H1 (cell line): ENCODE measurements at regions not wholly inside any gene's neighbourhood (a gene's known extent, or its start where the extent isn't known, plus 50 kb on each side); places are given as distances from the start of the nearest gene placed in this dataset.

Experiments
- CTCF ChIA-PET: fragments of 300-600 bp; sonication (Branson Sonifier 250); formaldehyde crosslinking; loops from one replicate; lab custom pipeline; 2021; ENCODE audit not compliant: partially characterized antibody; lab: Charles Lee
- POLR2A ChIA-PET: fragments of 300-600 bp; sonication (Branson Sonifier 250); formaldehyde crosslinking; loops from one replicate; lab custom pipeline; 2021; ENCODE audit warnings: inconsistent platforms; ENCODE audit not compliant: partially characterized antibody; lab: Charles Lee
- DNase-seq, 2 experiments: peaks; one replicate each; pipeline versions ENCODE4 v3.0.0 to v3.0.0-alpha.2; 2010 to 2022; ENCODE audit warnings: low spot score in 2 of 2, low read depth in 1 of 2, mixed read lengths in 1 of 2
- FAIRE-seq: peaks from 2 replicates; lab custom pipeline; 2011; peaks lifted over from hg19 to GRCh38; lab: Jason Lieb, UNC
- H2AFZ ChIP-seq: 2 replicates; pipeline ENCODE4 v1.8.1; 2012; ENCODE audit warnings: low read length, inconsistent platforms
- H2AK5ac ChIP-seq: 2 replicates; pipeline ENCODE4 v1.6.1; 2013; ENCODE audit warnings: low read depth, low read length
- H2BK120ac ChIP-seq: replicated peaks from 2 replicates; pipeline ENCODE3; 2013; ENCODE audit warnings: low read depth, low read length, inconsistent platforms
- H2BK12ac ChIP-seq: 2 replicates; pipeline ENCODE4 v1.6.1; 2013; ENCODE audit warnings: low read depth, low read length
- H2BK15ac ChIP-seq: 2 replicates; pipeline ENCODE4 v1.6.1; 2013; ENCODE audit warnings: low read length
- H2BK20ac ChIP-seq: 2 replicates; pipeline ENCODE4 v1.6.1; 2013; ENCODE audit warnings: low read length
- H2BK5ac ChIP-seq: 2 replicates; pipeline ENCODE4 v1.6.1; 2013; ENCODE audit warnings: low read depth, low read length
- H3K14ac ChIP-seq: 2 replicates; pipeline ENCODE4 v1.6.1; 2013; ENCODE audit warnings: inconsistent platforms; ENCODE audit not compliant: insufficient read length
- H3K18ac ChIP-seq: 2 replicates; pipeline ENCODE4 v1.6.1; 2013; ENCODE audit warnings: low read length; ENCODE audit errors: extremely low read depth
- H3K23ac ChIP-seq: 2 replicates; pipeline ENCODE4 v1.6.1; 2013; ENCODE audit warnings: inconsistent platforms; ENCODE audit not compliant: insufficient read length
- H3K23me2 ChIP-seq: 2 replicates; pipeline ENCODE4 v1.6.1; 2013; ENCODE audit warnings: low read depth, low read length
- H3K27ac ChIP-seq: 2 replicates; pipeline ENCODE4 v1.6.1; 2011; ENCODE audit warnings: low read depth, low read length, inconsistent platforms
- H3K27me3 ChIP-seq, 4 experiments: replicated peaks in 1 of 4; 1 replicate in 1 of 4; 2 replicates in 3 of 4; pipeline versions ENCODE4 v1.6.1 to v1.8.1; 2011 to 2013; ENCODE audit warnings: low read length in 3 of 4, mild to moderate bottlenecking in 3 of 4, inconsistent platforms in 2 of 4, mixed read lengths in 2 of 4, moderate library complexity in 1 of 4; ENCODE audit not compliant: control insufficient read depth in 3 of 4, insufficient read depth in 3 of 4; ENCODE audit errors: extremely low read depth in 1 of 4
- H3K36me3 ChIP-seq, 4 experiments: 2 replicates each; pipeline versions ENCODE4 v1.6.1 to v1.8.1; 2011 to 2013; ENCODE audit warnings: mild to moderate bottlenecking in 4 of 4, low read length in 3 of 4, moderate library complexity in 2 of 4, control low read depth in 1 of 4, inconsistent platforms in 1 of 4; ENCODE audit not compliant: insufficient read depth in 4 of 4, control insufficient read depth in 2 of 4
- H3K4ac ChIP-seq: replicated peaks from 2 replicates; pipeline ENCODE3; 2013; ENCODE audit warnings: low read length, low read depth, mixed read lengths, inconsistent platforms; ENCODE audit not compliant: insufficient read length
- H3K4me1 ChIP-seq, 4 experiments: replicated peaks in 1 of 4; 1 replicate in 1 of 4; 2 replicates in 3 of 4; pipeline versions ENCODE4 v1.6.1 to v1.8.1; 2011 to 2013; ENCODE audit warnings: low read length in 3 of 4, inconsistent platforms in 2 of 4, mixed read lengths in 1 of 4; ENCODE audit not compliant: insufficient read depth in 4 of 4, control insufficient read depth in 3 of 4
- H3K4me2 ChIP-seq, 2 experiments: 2 replicates each; pipeline versions ENCODE4 v1.6.1 to v1.8.1; 2011 to 2013; ENCODE audit warnings: low read depth in 2 of 2, low read length in 2 of 2, control low read depth in 1 of 2, inconsistent platforms in 1 of 2, mild to moderate bottlenecking in 1 of 2; ENCODE audit not compliant: insufficient read depth in 1 of 2
- H3K4me3 ChIP-seq, 4 experiments: fragments of 200-600, 300-600 bp in 1 of 4; sonication (generic), shearing (Covaris generic), sonication (Bioruptor Twin) in 1 of 4; 2 replicates each; pipeline versions ENCODE4 v1.5.1 to v1.8.1; 2011 to 2016; ENCODE audit warnings: low read length in 4 of 4, low read depth in 3 of 4, control low read depth in 2 of 4, inconsistent platforms in 2 of 4, mild to moderate bottlenecking in 2 of 4, mixed read lengths in 1 of 4, moderate library complexity in 1 of 4; ENCODE audit not compliant: insufficient read depth in 2 of 4; ENCODE audit errors: extremely low read depth in 1 of 4
- H3K56ac ChIP-seq: replicated peaks from 2 replicates; pipeline ENCODE3; 2013; ENCODE audit warnings: low read depth, mild to moderate bottlenecking, mixed read lengths, low read length, inconsistent platforms; ENCODE audit not compliant: insufficient read length
- H3K79me1 ChIP-seq: 2 replicates; pipeline ENCODE4 v1.6.1; 2013; ENCODE audit warnings: low read depth, low read length, control low read depth
- H3K79me2 ChIP-seq, 2 experiments: 2 replicates each; pipeline versions ENCODE4 v1.6.1 to v1.8.1; 2012 to 2013; ENCODE audit warnings: low read length in 2 of 2, mild to moderate bottlenecking in 2 of 2, inconsistent platforms in 1 of 2; ENCODE audit not compliant: insufficient read depth in 2 of 2, control insufficient read depth in 1 of 2
- H3K9ac ChIP-seq, 4 experiments: replicated peaks in 1 of 4; 1 replicate in 1 of 4; 2 replicates in 3 of 4; pipeline versions ENCODE4 v1.6.1 to v1.8.1; 2011 to 2013; ENCODE audit warnings: low read depth in 3 of 4, low read length in 3 of 4, control low read depth in 2 of 4, mild to moderate bottlenecking in 2 of 4, moderate library complexity in 2 of 4, inconsistent platforms in 1 of 4; ENCODE audit errors: extremely low read depth in 1 of 4
- H3K9me3 ChIP-seq, 2 experiments: 2 replicates each; pipeline versions ENCODE4 v1.6.1 to v1.8.1; 2012 to 2013; ENCODE audit warnings: mild to moderate bottlenecking in 2 of 2, moderate library complexity in 2 of 2, control low read depth in 1 of 2, inconsistent platforms in 1 of 2, low read depth in 1 of 2, low read length in 1 of 2, mixed read lengths in 1 of 2; ENCODE audit not compliant: insufficient read depth in 2 of 2
- H4K20me1 ChIP-seq, 2 experiments: replicated peaks in 1 of 2; 2 replicates each; pipeline versions ENCODE3 to v1.8.1; 2011 to 2013; ENCODE audit warnings: inconsistent platforms in 2 of 2, low read length in 2 of 2, mild to moderate bottlenecking in 1 of 2; ENCODE audit not compliant: insufficient read depth in 2 of 2, control insufficient read depth in 1 of 2
- H4K5ac ChIP-seq: 2 replicates; pipeline ENCODE4 v1.6.1; 2013; ENCODE audit warnings: low read length, low read depth, mixed read lengths, inconsistent platforms; ENCODE audit not compliant: insufficient read length
- H4K8ac ChIP-seq: 2 replicates; pipeline ENCODE4 v1.8.0; 2013; ENCODE audit warnings: mild to moderate bottlenecking, moderate library complexity, low read length, inconsistent platforms; ENCODE audit not compliant: insufficient read depth; ENCODE audit errors: extremely low read depth
- H4K91ac ChIP-seq: replicated peaks from 2 replicates; pipeline ENCODE3; 2013; ENCODE audit warnings: low read length, mixed read lengths, inconsistent platforms; ENCODE audit not compliant: insufficient read length
- BRCA1 ChIP-seq: IDR thresholded peaks from 2 replicates; pipeline ENCODE4 v1.6.1; 2012; ENCODE audit warnings: low read depth, low read length, improper control_type of control experiment
- CHD1 ChIP-seq: IDR thresholded peaks from 2 replicates; pipeline ENCODE4 v1.6.1; 2012; ENCODE audit warnings: low read depth, low read length, improper control_type of control experiment
- POLR2A ChIP-seq, 2 experiments: IDR thresholded peaks; 1 replicate in 1 of 2; 2 replicates in 1 of 2; pipeline ENCODE4 v1.6.1; 2011; ENCODE audit warnings: low read depth in 2 of 2, low read length in 2 of 2, mild to moderate bottlenecking in 2 of 2; ENCODE audit errors: control extremely low read depth in 1 of 2
- WGBS, 2 experiments: shearing (Covaris generic) in 1 of 2; methylation state at CpG; one replicate each; pipeline versions ENCODE4 v1.1.6 to v1.1.7; 2013 to 2015; ENCODE audit warnings: low lambda C conversion rate in 2 of 2, mixed read lengths in 2 of 2, inconsistent platforms in 1 of 2, low coverage in 1 of 2, missing lambda C conversion rate in 1 of 2; ENCODE audit not compliant: insufficient replicate concordance in 2 of 2, insufficient coverage in 1 of 2, insufficient read length in 1 of 2; ENCODE audit errors: extremely low coverage in 1 of 2, missing lambda C conversion rate in 1 of 2; 5-methylcytosine and 5-hydroxymethylcytosine counted together
- TF ChIP-seq, protein P1 (sequence below): IDR thresholded peaks from 2 replicates; pipeline ENCODE4 v1.6.1; 2012; ENCODE audit warnings: inconsistent platforms
- TF ChIP-seq, protein P2 (sequence below): IDR thresholded peaks from 2 replicates; pipeline ENCODE4 v1.6.1; 2011; ENCODE audit warnings: low read depth, mild to moderate bottlenecking, low read length; ENCODE audit not compliant: insufficient read depth

DNA sequence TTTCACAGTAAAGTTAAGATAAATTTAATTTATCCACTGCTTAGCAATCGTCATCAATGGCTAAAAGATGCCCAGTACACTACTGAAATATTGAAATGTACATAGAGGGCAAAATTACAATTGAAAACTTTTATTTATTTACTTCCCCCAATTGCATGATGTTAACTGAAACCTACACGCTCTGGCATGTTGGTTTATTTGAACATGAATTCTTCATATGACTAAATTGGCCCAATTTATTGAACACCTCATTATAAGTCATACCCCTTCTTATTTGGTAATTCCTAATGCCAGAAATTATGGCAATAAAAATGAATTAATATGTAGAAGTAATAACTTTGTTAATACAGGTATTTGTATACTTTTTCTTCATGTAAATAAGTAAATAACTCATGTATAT, 183.0 kb upstream of the ZC3H15 start:
- Histone ChIP-seq H4K20me1 (no peaks in the 10 kb centered on the region), H3K4me2 (no peak overlapping the region), H4K8ac (no peak overlapping the region), H4K91ac (no peak overlapping the region), H3K23ac (no peak overlapping the region), H3K18ac (no peak overlapping the region), H2BK20ac (no peak overlapping the region), H2BK12ac (no peak overlapping the region), H2BK15ac (no peak overlapping the region), H2AK5ac (no peak overlapping the region), H3K14ac (no peak overlapping the region), H3K9ac (no peak overlapping the region), H3K36me3 (no peaks in the 10 kb centered on the region), H3K79me2 (no peaks in the 10 kb centered on the region), H3K9me3 (no peaks in the 10 kb centered on the region), H3K23me2 (no peaks in the 10 kb centered on the region), H2BK120ac (no peak overlapping the region), H3K79me1 (no peaks in the 10 kb centered on the region; the same call in 1 of the 2 replicates), H3K4me1 (peaks cover 2 to 5% (median 3%) of the 10 kb centered on the region in 4 experiments; a peak in 3 of 7 replicates), H4K5ac (no peak overlapping the region), H2AFZ (no peak overlapping the region), H3K56ac (no peak overlapping the region), H3K27me3 (no peaks in the 10 kb centered on the region), H2BK5ac (no peak overlapping the region), H3K27ac (no peak overlapping the region), H3K4ac (no peak overlapping the region), H3K4me3 (no peak overlapping the region)
- DNase-seq (no peak), FAIRE-seq (no peak)
- TF ChIP-seq CHD1 (no peak), BRCA1 (no peak), POLR2A (IDR thresholded peaks at IDR 0.05; ENCODE audit: control extremely low read depth in 1 of 2, low read depth in 2 of 2, low read length in 2 of 2) (no peak)
- TF ChIP-seq, protein P1, sequence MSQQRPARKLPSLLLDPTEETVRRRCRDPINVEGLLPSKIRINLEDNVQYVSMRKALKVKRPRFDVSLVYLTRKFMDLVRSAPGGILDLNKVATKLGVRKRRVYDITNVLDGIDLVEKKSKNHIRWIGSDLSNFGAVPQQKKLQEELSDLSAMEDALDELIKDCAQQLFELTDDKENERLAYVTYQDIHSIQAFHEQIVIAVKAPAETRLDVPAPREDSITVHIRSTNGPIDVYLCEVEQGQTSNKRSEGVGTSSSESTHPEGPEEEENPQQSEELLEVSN: no peak
- TF ChIP-seq, protein P2, sequence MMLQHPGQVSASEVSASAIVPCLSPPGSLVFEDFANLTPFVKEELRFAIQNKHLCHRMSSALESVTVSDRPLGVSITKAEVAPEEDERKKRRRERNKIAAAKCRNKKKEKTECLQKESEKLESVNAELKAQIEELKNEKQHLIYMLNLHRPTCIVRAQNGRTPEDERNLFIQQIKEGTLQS: no peak
- POLR2A ChIA-PET: no interaction called here
- CTCF ChIA-PET: interaction anchor here (1.2 kb wide), 1 partner anchor 979 kb away, joined by 3 read pairs; no protein-coding TSS in a partner anchor
- 95% methylated on average over 2 of the region's 2 CpGs; no CpG with 5 or more reads in 1 of the 2 experiments for WGBS, 2 experiments
